WI38 (cell line): ENCODE measurements at regions not wholly inside any gene's neighbourhood (a gene's known extent, or its start where the extent isn't known, plus 50 kb on each side); places are given as distances from the start of the nearest gene placed in this dataset.

ENCODE experiments used
- H3K4me3 ChIP-seq: 2 replicates; pipeline ENCODE4 v1.5.1; 2011; ENCODE audit warnings: low read depth, mild to moderate bottlenecking, control low read depth, low read length
- CTCF ChIP-seq: IDR thresholded peaks from 2 replicates; pipeline ENCODE4 v1.5.1; 2012; ENCODE audit warnings: low read depth, mild to moderate bottlenecking, control low read depth, low read length

GRCh38 chr7:153496257-153496656 lies 555.9 kb upstream of the DPP6 start:
- TF ChIP-seq CTCF: no peak
- no peak overlapping the region for H3K4me3 ChIP-seq

GRCh38 chr7:153503093-153503492 lies 549.1 kb upstream of the DPP6 start:
- TF ChIP-seq CTCF: no peak
- no peak overlapping the region for H3K4me3 ChIP-seq

GRCh38 chr7:153504288-153505075 lies 547.7 kb upstream of the DPP6 start:
- H3K4me3 ChIP-seq: no peak overlapping the region
- TF ChIP-seq CTCF: no peak

- no peak overlapping the region for H3K4me3 ChIP-seq
- no peak for TF ChIP-seq CTCF
Measured at GRCh38 chr7:153507885-153508284, 544.3 kb upstream of the DPP6 start.

- H3K4me3 ChIP-seq: no peak overlapping the region
- no peak for TF ChIP-seq CTCF
Measured at GRCh38 chr7:153509768-153510167, 542.4 kb upstream of the DPP6 start.

- H3K4me3 ChIP-seq: no peak overlapping the region
- TF ChIP-seq CTCF: no peak
Measured at GRCh38 chr7:153510674-153511073, 541.5 kb upstream of the DPP6 start.

GRCh38 chr7:153514032-153514431 lies 538.2 kb upstream of the DPP6 start:
- H3K4me3 ChIP-seq: no peak overlapping the region
- TF ChIP-seq CTCF: no peak
